ENCODE measurements at regions not wholly inside any gene's neighbourhood (a gene's known extent, or its start where the extent isn't known, plus 50 kb on each side); places are given as distances from the start of the nearest gene placed in this dataset.

GRCh38 chr13:109275852-109276251 lies 510.5 kb downstream of the IRS2 start:
- H4K5ac ChIP-seq (ENCODE audit: low read depth, low read length): no peak overlapping the region; the same call in 1 of the 2 replicates
- no peak for ATAC-seq (ENCODE audit: low read depth)
- peak overlapping the region; percentile 96 for H2BK120ac ChIP-seq (ENCODE audit: low read depth, low read length)
- TF ChIP-seq USF2 (IDR thresholded peaks at IDR 0.05; ENCODE audit: low read depth, low read length) (no peak), BHLHE40 (IDR thresholded peaks at IDR 0.05; ENCODE audit: low read depth, low read length) (no peak), FOS (IDR thresholded peaks at IDR 0.05; ENCODE audit: low read depth, low read length) (no peak)
- H3K9me1 ChIP-seq (ENCODE audit: insufficient read depth, low read length): peaks cover 16% of the 10 kb centered on the region
- no peaks in the 10 kb centered on the region for H3K27me3 ChIP-seq (ENCODE audit: control insufficient read depth, insufficient read depth, low read length)
- no peaks in the 10 kb centered on the region for H3K9me3 ChIP-seq (ENCODE audit: control insufficient read depth, insufficient read depth, low read length)
- no peak overlapping the region for H3K27ac ChIP-seq (ENCODE audit: insufficient read depth, low read length)
- intact Hi-C loops (cut with micrococcal nuclease) (no loop called here), dilution Hi-C loops (cut with HindIII; ENCODE audit: low sequenced_read_pairs, unreplicated experiment) (no loop called here), in situ Hi-C loops (cut with MboI; ENCODE audit: low sequenced_read_pairs) (no loop called here)
- no peak overlapping the region for H2AFZ ChIP-seq (replicated peaks; ENCODE audit: low read length, poor library complexity)
- H3K9ac ChIP-seq (ENCODE audit: low read depth, low read length): no peak overlapping the region
- peak overlapping the region; percentile 96 for H3K4ac ChIP-seq (ENCODE audit: low read depth, low read length)
- no peak overlapping the region for H3K4me3 ChIP-seq (ENCODE audit: insufficient read depth, low read depth, low read length)
- H3K23ac ChIP-seq (ENCODE audit: low read depth, low read length): 0 out of 2 replicates have a peak overlapping the region, but pooled peaks have one; percentile 12
- no peaks in the 10 kb centered on the region for H4K20me1 ChIP-seq (ENCODE audit: insufficient read depth, low read length)
- no peaks in the 10 kb centered on the region for H3K36me3 ChIP-seq (ENCODE audit: control insufficient read depth, insufficient read depth, low read length)
- H3K79me1 ChIP-seq (ENCODE audit: low read depth in 1 of 2, low read length in 2 of 2): no peaks in the 10 kb centered on the region
- DNase-seq: no peak
- peak overlapping the region; percentile 55; the same call in 1 of the 2 replicates for H3K14ac ChIP-seq (replicated peaks; ENCODE audit: low read depth, low read length)
- H2BK5ac ChIP-seq (ENCODE audit: low read depth, low read length, poor library complexity, severe bottlenecking): no peak overlapping the region
- H3K56ac ChIP-seq (ENCODE audit: extremely low read depth, insufficient read depth, low read length): no peak overlapping the region
- H3K4me1 ChIP-seq (ENCODE audit: control insufficient read depth, insufficient read depth, low read length): peaks cover 10% of the 10 kb centered on the region; the same call in 1 of the 2 replicates
- BruUV-seq (replicated peaks): no TSS peak
- H3K4me2 ChIP-seq (ENCODE audit: low read depth, low read length): no peak overlapping the region
- ChIA-PET CTCF (interaction anchor here (1.4 kb wide), 1 partner anchor 186 kb away, joined by 3 read pairs; no protein-coding TSS in a partner anchor), POLR2A (ENCODE audit: unreplicated experiment) (no interaction called here)
- H3K18ac ChIP-seq (ENCODE audit: low read depth, low read length): peak overlapping the region; percentile 30; the same call in 1 of the 2 replicates
- 0 out of 4 replicates have a peak overlapping the region, but pooled peaks of 1 of the 2 experiments have one; percentile 80 for H4K8ac ChIP-seq (ENCODE audit: low read depth in 2 of 2, low read length in 2 of 2)
- H2AK9ac ChIP-seq (replicated peaks; ENCODE audit: low read depth, low read length, poor library complexity): no peak overlapping the region
- H4K91ac ChIP-seq (ENCODE audit: insufficient read depth, low read depth, low read length): peak overlapping the region; percentile 92
- no peak overlapping the region for H2AK5ac ChIP-seq (ENCODE audit: low read depth, low read length)
- no CpG with 5 or more reads among the region's 5 CpGs for WGBS, 2 experiments (ENCODE audit: extremely low coverage in 2 of 2, insufficient read length in 1 of 2)
- no peak overlapping the region for H2BK15ac ChIP-seq (ENCODE audit: low read depth, low read length)
- peak overlapping the region; percentile 90 for H2BK20ac ChIP-seq (ENCODE audit: low read depth, low read length)

Data from IMR-90 (cell line).